ENCODE measurements at regions not wholly inside any gene's neighbourhood (a gene's known extent, or its start where the extent isn't known, plus 50 kb on each side); places are given as distances from the start of the nearest gene placed in this dataset.

DNA sequence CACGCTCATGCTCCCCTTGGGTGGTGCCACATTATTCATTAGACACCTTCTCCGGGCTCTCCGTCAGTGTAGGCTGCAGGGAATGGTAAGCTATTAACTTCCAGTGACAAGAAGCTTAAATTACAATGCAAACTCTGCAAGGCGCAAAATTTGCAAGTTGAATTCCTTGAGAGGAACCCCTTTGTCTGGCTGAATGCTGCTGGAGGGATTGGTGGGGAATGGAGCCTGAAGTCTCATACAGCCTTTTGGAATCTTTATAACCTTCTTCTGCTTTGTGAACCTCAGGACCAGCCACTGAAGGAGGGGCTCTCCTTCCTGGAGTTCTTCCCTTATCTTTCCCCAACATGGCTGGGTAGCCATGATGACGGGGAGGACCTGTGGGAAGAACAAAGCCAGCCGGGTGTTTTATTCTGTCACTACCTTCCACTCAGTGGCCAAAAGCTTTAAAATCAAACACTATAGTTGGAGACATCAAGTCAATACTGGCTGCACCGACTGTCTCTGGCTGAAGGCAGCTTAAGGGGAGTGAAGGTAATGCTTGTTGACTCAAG is 220.9 kb upstream of the EPHA4 start:
- TF ChIP-seq, protein P1, sequence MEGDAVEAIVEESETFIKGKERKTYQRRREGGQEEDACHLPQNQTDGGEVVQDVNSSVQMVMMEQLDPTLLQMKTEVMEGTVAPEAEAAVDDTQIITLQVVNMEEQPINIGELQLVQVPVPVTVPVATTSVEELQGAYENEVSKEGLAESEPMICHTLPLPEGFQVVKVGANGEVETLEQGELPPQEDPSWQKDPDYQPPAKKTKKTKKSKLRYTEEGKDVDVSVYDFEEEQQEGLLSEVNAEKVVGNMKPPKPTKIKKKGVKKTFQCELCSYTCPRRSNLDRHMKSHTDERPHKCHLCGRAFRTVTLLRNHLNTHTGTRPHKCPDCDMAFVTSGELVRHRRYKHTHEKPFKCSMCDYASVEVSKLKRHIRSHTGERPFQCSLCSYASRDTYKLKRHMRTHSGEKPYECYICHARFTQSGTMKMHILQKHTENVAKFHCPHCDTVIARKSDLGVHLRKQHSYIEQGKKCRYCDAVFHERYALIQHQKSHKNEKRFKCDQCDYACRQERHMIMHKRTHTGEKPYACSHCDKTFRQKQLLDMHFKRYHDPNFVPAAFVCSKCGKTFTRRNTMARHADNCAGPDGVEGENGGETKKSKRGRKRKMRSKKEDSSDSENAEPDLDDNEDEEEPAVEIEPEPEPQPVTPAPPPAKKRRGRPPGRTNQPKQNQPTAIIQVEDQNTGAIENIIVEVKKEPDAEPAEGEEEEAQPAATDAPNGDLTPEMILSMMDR (conservative IDR thresholded peaks at IDR 0.05; ENCODE audit: low read depth, low read length) = no peak
- TF ChIP-seq EZH2 (IDR thresholded peaks at IDR 0.05; ENCODE audit: low read length, unreplicated experiment) = no peak
